ENCODE measurements at regions not wholly inside any gene's neighbourhood (a gene's known extent, or its start where the extent isn't known, plus 50 kb on each side); places are given as distances from the start of the nearest gene placed in this dataset.
"Not testable (repeated sequence)": the region's sequence is repeated elsewhere in the genome, so short reads cannot be mapped to it uniquely, and the experiment has no call there.

- no peak for DNase-seq (ENCODE audit: low read depth)
Observed at GRCh38 chr2:239742377-239742776, 282.8 kb downstream of the NDUFA10 start.

GRCh38 chr2:239739206-239739605, 285.9 kb downstream of the NDUFA10 start:
- no peak for DNase-seq (ENCODE audit: low read depth)

DNA sequence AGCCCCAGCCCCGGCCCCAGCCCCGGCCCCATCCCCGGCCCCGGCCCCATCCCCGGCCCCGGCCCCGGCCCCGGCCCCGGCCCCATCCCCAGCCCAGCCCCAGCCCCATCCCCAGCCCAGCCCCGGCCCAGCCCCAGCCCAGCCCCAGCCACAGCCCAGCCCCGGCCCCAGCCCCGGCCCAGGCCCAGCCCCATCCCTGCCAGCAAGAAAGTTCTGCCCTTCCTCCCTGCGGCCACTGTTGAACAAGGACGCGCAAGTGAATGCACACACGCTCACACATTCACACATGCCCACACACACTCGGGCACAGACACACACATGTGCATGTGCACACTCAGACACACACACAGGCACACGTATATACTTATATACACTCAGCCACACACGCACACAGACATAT, 287.0 kb downstream of the NDUFA10 start:
- no peak for DNase-seq (ENCODE audit: low read depth)

- DNase-seq (ENCODE audit: low read depth), result no peak
Observed at GRCh38 chr2:239737144-239737463, 288.0 kb downstream of the NDUFA10 start.

GRCh38 chr2:239736358-239737143, 288.6 kb downstream of the NDUFA10 start:
- no peak for DNase-seq (ENCODE audit: low read depth)

- DNase-seq (ENCODE audit: low read depth), result no peak
Observed at GRCh38 chr2:239735829-239736357, 289.2 kb downstream of the NDUFA10 start.

- DNase-seq (ENCODE audit: low read depth), result no peak
Observed at GRCh38 chr2:239735131-239735828, 289.9 kb downstream of the NDUFA10 start.

DNA sequence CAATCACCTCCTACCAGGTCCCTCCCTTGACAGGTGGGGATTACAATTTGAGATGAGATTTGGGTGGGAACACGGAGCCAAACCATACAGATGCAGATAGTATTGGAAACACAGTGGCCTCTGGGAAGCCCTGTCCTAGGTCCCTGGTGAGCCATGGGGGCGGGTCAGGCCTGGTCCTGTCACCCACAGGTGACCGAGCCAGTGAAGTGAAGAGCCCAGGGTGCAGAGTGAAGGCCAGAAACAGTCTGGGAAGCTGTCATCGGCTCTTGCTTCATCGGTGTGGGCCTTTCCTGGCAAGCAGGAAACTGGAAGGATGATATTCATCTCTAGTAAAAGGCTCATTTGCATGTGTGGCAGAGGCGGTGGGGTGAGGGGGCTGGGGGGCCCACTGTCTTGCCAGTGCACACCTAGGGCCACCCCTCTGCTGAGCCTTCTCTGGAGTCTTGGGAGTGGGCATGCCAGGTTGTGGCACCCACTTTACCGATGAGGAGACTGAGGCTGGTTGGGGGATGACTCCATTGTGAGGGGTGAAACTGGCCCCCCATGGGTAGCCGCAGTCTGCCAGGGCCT, 290.6 kb downstream of the NDUFA10 start:
- DNase-seq (ENCODE audit: low read depth), result no peak

GRCh38 chr2:239732666-239733010, 292.5 kb downstream of the NDUFA10 start:
- DNase-seq (ENCODE audit: low read depth), result no peak

GRCh38 chr2:239731998-239732665, 293.0 kb downstream of the NDUFA10 start:
- DNase-seq (ENCODE audit: low read depth), result no peak

GRCh38 chr2:239731422-239731821, 293.7 kb downstream of the NDUFA10 start:
- DNase-seq (ENCODE audit: low read depth), result no peak

- no peak for DNase-seq (ENCODE audit: low read depth)
Observed at GRCh38 chr2:239730897-239731296, 294.2 kb downstream of the NDUFA10 start.

DNA sequence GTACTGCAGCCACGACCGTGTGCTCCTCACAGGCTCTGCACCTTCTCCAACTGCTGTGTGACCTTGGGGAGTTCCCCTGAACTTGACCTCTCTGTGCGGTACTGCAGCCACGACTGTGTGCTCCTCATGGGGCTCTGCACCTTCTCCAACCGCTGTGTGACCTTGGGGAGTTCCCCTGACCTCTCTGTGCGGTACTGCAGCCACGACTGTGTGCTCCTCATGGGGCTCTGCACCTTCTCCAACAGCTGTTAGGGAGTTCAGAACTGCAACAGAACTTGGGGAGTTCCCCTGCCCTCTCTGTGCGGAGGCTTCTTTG, 294.6 kb downstream of the NDUFA10 start:
- DNase-seq (ENCODE audit: low read depth), result not testable (repeated sequence)

DNA sequence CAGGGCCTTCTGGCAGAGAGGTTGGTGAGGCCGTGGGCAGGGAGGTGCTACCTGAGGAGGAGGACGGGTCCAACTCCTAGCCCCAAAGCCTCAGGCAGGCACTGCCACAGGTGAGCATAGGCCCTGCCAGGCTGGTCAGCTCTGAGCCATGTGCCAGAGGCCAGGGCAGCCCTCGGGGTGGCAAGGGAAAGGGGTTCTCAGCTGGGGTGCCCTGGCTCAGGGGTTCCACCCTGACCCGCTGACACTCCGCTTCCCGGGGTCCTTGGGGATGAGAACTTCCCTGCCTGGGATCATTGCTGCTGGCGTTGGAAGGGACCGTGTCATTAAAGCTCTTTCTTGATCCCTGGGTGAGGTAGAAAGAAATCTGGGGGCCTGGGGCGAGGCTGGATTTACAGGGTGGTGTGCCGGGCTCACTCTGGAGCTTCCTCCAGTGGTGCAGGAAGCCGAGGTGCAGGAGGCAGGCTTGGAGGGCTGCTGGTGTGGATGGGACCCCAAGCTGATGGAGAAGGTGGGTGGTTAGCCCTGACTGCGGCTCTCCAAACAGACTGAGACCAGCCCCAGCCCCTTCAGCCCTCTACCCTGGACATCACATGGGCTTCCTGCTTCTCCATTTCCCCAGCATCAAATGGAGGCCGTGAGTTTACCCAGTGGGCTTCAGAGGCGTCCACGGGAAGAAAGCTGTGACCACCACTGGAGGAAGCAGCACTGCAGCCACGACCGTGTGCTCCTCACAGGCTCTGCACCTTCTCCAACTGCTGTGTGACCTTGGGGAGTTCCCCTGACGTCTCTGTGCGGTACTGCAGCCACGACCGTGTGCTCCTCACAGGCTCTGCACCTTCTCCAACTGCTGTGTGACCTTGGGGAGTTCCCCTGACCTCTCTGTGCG, 295.2 kb downstream of the NDUFA10 start:
- DNase-seq (ENCODE audit: low read depth), result no peak

- DNase-seq (ENCODE audit: low read depth), result no peak
Observed at GRCh38 chr2:239729151-239729550, 296.0 kb downstream of the NDUFA10 start.

DNA sequence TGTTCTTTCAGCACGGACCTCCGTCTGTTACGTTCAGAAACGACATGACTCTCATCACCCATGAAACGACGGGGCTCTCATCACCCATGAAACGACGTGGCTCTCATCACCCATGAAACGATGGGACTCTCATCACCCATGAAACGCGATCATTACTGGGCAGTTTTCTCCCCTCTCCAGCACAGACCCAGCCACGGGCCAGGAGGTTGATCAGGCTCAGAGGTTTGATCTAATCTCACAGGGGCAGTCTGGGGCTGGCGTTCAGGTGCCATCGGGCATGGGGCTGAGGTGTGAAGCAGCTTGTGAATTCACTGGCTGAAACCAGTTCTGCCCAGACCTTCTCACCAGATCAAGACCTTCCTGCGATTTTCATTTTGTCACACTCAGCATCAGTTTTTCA, 296.4 kb downstream of the NDUFA10 start:
- no peak for DNase-seq (ENCODE audit: low read depth)

DNA sequence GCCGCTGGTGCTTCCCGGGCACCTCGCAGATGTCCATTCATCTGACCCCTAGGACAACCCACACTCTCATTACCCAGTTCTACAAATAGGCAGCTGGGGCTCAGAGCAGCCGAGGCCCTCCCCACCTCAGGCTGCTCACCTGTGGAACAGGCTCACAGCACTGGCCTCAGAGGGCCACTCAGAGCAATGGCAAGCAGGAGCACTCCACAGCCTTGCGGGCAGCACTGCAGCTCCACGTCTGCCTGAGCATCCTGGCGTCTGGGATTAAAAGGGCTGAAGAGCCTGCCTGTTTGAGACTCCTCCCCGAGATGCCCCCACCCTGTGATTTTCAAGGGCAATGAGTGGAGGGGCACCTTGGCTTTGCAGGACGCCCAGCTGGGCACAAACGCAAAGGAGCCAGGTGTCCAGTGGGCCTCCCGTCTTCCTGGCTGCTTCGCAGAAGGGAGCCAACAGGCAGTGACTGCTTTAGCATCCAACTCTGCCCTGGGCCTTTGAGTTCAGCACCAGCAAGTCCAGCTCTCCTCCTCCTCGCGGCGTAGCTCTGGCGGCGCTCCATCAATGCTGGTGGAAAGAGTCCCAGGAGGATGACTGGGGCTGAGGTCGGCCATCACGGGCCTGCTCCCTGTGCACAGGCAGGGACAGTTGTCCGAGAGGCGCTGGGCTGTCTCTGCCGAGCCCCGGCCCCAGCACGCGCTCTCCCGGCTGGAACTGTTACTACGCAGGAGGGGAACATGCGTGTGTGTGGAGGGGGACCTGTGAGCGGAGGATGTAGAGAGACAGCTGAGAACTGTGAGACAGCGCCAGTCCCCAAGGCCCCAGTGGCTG, 297.2 kb downstream of the NDUFA10 start:
- no peak for DNase-seq (ENCODE audit: low read depth)

DNA sequence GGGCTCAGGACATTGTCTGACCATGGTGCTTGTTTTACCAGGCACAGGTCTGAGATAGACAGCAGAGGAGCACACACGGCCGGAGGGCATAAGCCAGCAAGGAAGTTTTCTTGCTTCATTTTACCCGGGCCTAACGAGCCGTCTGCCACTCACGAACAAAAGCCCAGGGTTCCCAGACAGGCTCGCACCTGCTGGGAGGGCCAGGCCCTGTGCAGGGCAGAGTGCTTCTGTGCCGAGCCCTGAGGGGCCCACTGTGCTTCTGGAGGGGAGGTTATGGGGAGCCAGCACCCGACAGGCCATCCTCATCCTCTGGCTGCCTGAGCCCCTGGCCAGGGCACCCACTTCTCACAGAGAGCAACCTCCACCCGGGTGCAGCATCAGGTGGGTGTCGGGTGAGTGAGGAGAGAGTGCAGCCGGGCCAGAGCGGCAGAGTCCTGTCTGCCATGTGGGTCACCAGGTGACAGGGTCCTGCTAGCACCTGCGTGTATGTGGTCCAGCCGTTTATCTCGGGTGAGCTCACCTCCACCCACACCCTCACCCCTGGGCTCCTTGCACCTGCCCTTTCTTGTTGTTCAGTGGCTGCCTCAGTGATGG, 297.9 kb downstream of the NDUFA10 start:
- DNase-seq (ENCODE audit: low read depth), result no peak

- no peak for DNase-seq (ENCODE audit: low read depth)
Observed at GRCh38 chr2:239726631-239727181, 298.4 kb downstream of the NDUFA10 start.

DNA sequence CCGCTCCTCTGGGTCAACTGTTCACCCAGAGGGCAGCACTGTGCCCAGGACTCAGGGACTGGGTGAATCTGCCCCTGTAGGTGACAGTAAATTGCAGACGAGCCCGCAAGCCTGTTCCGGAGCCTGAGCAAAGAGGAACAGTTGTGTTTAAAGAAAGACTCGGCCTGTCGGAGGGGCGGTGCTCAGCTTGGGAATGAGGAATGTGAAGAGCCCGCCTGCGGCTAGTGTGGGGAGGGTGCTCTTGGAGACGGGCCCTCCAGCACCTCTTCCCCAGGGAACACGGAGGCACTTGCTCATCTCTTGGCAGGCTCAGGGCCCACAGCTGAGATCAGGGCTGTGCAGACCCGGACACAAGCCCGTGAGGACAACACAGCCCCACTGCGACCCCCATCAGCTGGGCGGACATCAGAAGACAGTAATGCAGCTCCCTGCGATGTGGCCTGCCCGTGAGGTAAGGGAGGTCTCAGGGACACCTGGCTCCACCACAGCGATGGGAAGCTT, 299.0 kb downstream of the NDUFA10 start:
- no peak for DNase-seq (ENCODE audit: low read depth)

Data from activated T-cell treated with anti-CD3 and anti-CD28 coated beads for 48 hours (primary cell).